NCI-H460 (cell line): ENCODE measurements at regions not wholly inside any gene's neighbourhood (a gene's known extent, or its start where the extent isn't known, plus 50 kb on each side); places are given as distances from the start of the nearest gene placed in this dataset.

Experiments
- DNase-seq: peaks from one replicate; pipeline ENCODE4 v3.0.0-alpha.2; 2016; ENCODE audit warnings: low read depth; ENCODE audit errors: extremely low read depth

DNA sequence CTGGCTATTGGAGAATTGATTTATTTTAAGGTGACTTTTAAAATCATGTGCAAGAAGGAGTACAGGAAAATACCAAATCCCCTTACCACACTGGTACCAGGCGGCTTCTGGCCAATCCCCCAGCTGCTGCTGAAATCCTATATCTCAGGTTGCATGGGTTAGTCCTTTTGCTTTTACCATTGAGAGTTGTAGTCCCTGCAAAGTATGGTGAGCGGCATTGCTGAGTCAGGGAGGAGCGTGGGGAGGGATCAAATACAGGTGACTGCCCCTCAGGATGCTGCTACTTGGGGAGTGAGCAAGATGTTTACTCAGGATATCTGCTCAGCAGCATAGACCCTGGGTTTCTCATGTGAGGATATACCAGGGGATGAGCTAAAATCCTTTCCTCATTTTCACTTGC, 131.9 kb upstream of the STAC start:
- no peak for DNase-seq

DNA sequence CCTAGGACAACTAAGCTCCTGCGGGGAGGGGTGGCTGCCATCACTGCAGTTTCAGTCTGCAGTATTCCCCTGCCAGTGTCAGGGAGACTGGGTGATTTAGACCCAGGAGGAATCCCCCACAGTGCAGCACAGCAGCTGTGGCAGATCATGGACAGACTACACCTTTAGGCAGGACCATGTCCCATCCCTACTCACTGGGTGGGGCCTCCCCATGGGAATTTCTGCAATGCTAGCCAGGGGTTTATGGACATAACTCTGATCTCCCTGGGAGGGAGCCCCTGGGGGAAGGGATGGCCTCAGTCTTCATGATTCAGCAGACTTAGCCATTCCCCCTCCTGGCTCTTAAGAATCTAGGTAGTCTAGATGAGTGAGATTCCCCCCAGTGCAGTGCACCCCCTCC, 130.1 kb upstream of the STAC start:
- DNase-seq: no peak

DNA sequence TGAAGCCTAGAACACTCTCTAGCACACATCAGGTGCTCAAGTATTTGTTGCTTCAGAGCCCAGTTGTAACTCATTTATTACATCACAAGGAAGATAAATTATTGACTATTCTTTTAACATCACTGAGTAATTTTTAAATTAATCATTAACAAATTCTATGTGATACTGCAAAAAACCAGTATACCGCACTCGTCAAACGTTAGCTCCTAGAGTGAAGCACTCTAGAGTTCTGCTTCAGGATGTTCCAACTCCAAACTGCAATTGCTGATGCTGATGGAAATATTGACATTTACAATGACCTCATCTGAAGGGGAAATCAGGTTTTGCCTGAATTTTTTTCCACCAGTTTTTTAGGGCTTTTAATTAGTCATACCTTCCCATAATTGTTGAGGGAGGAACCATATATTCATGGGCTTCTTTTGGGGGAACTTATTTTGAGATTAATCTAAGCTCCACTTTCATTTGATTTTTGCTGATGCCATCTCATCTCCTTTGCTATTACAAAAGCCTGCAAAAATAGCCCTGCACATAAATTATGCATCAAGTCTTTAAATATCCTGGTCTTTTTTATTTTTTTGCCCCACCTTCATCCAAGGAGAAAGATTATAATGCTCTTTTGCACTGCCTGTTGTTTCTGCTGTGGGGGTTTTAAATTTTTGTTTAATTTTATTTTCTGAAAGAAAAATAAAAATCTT, 123.0 kb upstream of the STAC start:
- no peak for DNase-seq

DNA sequence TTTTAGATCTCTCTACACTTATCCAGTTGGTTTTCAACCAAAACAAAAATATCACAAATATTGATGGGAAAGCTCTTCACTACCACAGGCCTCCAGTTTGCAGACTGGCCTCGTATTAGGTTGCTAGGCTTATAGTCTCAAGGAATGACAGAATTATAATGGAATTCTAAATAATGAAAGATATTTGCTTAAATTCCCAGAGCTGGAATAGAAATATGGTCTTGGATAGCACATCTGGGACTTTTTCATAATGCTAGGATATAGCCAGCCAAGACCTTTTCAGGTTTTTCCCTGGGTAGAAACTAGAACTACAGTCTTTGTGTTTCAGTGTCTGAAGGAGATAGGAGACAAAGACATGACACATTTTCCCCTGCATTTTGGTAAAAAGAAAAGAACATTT, 121.9 kb upstream of the STAC start:
- DNase-seq: no peak

DNA sequence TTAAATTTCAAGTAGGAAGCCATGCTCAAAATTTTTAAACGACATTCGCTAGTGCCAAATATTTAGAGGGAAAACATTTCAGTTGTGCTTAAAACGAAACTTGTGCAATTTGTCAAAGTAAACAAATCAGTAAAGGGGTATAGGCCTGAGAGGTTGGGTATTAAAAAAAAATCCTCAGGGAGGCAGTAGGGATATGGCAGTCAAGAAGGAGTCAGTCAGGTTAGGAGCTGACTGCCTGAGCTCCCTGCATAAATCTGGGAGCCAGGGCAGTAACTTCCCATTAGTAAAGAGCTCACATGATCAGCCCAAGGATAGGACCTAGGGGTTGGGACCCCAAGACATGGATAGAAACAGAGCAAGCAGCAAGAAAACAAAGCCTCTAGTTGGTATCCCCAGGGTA, 120.7 kb upstream of the STAC start:
- DNase-seq: no peak

DNA sequence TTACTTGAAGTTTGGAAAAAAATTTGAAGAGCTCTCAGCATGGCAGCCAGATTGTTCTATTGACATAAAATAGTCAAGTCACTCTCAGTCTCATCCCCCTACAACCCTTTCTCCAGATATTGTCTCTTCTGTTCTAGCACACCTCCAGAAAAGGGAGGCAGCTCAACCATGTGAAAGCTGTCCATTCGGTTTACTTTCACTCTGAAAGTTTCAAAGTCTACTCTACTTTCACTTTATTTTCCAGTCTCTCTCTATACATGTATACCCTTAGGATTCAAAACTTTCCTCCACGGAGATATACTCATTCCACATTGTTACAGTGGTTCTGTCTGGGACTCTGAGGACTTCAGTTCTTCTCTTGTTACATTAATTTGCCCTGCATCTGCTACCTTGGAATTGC, 111.0 kb upstream of the STAC start:
- DNase-seq: no peak

DNA sequence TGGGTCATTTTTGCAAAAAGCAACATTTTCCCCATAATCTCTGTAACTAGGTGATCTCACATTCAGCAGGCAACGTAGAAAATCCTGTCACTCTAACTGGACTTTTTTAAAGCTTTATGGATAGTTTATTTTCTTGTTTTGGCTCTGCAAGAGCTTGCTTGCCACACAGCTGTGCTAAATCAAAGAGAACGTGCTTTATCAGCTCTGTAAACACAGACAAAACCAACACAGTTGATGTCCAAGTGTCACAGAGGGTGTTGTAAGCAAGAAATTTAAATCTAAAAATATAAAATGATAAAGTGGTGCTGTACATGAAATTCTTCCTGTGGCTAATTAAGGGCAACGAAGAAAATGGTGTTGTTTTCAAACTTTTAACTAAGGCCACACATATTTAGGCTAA, 97.5 kb upstream of the STAC start:
- no peak for DNase-seq

DNA sequence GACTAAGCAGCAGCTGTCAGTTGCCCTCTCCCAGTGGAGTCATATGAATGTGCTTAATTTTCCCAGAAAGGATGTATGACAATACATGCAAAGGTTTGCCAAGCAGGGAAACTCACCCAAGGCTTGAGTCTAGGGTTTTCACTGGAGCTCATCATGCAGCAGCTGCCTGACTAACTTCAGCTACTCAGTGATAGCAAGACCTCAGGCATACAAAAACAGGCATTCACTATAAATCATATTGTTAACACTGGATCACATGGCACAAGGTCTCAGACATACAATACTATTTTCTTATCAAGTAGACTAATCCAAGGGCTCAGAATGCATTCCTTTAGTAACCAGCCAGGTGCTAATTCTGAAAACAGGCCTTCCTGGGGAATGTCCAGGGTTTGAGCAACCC, 85.0 kb upstream of the STAC start:
- no peak for DNase-seq

DNA sequence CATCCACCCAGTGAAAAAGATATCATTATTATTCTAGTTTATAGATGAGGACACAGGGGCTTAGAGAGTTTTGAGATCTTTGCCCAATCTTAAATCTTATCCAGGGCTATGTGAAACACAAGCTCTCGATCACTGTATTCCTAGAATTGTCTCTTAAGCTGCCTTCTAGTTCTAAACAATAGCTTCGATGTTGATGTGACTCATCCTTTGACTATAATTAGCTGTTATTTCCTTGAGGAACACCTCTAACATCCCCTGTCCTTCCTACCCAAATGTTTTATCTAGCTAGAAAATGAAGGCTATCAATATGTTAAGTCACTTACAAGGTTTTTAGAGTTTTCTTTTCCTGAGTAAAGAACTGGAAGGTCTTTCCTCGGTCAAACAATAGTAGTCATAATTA, 83.1 kb upstream of the STAC start:
- DNase-seq: no peak

DNA sequence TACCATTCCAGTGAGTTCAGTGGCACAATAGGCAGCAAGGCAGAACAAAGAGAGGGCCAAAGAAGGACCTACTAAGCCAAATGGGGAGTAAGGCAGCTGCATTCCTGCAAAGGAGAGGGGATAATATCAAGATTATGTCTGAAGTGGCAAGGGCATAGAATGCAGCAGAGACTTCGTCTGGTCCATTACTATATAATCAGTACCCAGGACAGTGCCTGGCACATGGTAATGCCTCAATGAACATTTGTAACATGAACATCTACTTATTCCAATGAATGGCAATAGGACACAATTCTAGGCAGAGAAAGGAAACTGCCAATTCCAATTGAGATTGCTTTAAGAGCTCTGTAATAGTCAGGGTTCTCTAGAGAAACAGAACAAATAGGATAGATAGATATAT, 82.1 kb upstream of the STAC start:
- DNase-seq: no peak

DNA sequence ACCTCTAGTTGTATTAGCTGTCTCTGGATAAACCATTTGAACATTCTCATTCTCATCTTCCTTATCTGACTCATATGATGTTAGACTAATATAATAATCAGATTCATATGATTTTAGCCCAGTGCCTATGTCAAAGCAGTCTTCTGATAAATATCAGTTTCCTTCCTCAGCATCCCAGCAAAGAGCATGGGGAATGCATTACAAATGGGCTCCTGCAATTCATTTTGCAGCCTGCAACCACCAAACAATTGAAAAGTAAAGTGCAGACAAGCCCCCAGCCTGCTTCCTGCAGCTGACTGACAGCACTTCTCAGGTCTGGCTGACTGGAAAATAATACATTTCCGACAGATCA, 78.2 kb upstream of the STAC start:
- no peak for DNase-seq

DNA sequence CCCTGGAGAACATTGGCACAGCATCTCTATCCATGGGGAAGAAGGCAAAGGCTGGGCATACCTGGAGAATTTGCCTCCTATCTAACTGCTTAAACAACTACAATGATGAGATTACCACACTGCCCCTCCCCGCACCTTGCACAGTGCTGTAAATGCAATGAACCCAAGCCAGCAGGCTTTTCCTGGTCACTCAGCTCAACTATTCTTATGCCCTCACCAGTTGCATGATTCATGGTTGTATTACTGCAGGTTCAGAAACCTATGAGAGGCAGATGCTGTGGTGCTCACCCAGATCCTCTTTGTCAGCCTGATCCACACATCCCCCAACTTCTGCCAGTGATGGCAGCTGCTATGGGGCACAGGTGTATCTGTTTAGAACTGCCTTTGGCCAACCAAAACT, 77.7 kb upstream of the STAC start:
- DNase-seq: no peak

DNA sequence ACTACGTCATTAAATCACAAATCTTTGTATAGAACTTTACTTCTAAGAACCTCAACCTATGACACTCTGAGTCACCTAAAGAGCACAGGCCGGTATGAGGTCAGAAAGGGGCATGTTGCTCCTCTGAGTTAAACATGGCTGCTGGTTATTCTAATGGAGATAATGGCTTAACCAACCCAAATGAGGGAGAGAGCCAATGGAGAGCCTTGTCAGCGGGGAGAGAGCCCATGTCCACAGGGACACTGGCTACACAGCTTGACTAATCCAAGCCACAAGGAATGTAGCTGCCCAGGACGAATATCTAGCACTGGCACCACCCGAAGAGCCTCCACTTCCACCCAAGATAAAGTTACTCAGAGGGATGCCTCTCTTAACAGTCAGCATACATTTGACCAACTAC, 77.0 kb upstream of the STAC start:
- DNase-seq: no peak

DNA sequence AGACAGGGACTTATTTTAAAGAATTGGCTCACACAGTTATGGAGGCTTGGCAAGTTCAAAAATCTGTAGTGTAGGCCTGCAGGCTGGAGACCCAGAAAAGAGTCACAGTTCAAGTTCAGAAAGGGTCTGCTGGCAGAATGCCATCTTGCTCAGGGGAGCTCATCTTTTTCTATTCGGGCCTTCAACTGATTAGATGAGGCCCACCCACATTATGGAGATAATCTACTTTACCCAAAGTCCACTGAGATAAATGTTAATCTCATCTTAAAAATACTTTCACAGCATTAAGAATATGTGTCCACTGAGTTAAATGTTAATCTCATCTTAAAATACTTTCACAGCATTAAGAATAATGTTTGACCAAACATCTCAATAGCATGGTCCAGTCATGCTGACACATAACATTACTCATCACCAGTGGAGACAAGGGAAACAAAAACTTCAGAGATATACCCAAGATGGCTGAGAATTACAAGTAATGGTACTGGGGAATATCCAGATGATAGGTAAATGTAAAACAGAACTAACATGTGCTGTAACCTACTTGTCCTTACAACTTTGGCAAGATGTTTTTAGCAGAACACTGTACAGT, 74.3 kb upstream of the STAC start:
- DNase-seq: no peak

DNA sequence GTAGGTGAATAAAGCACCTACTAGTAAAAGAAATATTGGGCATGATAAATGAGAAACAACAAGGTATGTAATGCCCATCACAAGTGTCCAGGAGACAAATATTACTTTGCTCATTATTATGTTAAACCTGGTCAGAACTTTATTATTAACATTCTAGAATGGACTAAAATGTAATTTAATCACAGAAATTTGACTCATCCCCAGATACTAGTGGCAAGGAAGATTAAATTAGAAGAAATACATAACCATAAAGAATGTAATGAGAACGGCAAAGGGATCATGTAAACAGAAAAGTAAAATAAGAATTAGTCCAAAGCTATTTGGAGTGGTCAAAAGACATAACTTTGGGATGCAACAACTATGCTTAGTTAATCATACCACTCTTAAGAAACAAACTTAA, 71.2 kb upstream of the STAC start:
- DNase-seq: no peak

DNA sequence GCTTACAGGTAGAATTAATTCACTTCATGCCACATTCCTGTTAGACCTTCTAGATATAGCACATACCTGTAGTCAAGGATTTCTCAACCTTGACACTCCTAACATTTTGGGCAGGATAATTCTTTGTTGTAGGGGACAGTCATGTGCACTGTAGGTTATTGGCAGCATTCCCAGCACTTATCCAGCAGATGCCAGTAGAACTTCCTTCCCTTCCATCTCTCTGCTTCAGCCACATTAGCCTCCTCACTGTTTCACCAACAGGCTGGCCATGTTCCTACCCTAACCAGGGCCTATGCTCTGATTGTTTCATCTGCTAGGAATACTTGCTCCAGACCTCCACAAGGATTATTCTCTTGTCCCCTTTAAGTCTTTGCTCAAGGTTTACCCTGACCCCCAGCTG, 68.0 kb upstream of the STAC start:
- DNase-seq: no peak

DNA sequence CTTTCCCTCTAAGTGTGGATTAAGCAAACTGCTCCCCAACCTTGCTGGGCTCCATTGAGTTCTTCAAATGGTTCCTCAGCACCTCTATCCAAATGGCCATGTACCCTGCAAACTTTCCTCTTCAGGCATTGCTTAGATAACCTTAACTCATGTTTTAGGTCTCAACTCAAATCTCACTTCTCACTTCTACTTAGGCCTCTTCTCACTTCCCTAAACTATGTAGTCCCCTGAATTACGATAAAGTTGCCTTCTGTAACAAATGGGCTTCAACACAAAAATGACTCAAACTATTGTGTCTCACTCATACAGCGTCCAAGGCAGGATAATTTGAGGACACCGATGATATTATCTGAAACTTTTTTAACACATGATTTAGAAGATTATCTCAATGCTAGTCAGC, 62.4 kb upstream of the STAC start:
- no peak for DNase-seq

DNA sequence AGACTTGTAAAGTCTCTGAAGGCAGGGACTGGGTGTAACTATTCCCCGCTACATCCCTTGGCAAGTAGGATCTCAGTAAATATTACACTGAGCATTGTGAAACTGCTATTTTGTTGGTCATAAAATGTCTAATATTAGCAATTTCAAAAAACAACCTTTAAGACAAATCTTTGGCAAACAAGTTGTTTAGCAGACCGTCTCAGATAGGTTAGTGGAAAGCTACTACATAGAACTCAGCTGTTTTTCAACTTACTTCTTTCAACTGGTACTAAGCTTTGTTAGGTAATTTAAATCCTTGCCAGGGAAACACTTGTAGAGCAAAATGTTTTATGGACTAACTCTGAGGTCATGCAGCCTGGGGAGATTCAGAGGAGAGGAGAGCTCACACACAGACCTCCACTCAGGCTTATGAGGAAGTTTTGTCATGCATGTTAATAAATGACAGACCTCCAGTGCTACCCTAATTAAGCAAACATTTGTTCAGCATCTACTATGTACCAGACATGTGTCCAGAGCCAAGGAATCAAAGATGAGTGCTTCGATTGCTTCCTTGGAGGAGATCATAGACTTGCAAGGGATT, 61.6 kb upstream of the STAC start:
- no peak for DNase-seq

DNA sequence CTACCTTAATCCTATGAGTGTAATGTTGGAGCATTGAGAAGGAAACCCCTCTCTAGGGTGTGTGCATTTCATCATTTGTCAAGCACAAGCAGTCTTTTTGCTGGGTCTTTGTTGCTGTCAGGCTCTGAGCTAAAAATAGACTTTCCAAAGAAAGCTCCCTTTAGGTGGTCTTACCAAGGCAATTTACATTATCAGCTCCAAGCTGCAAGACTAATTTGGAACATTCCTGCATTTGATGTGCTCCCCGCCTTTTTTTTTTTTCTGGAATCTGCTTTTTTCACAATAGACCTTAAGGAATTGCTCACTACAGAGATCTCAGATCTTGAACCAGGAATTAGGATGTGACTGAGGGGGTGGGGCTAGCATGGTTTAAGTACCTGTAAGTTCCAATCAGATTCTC, 60.6 kb upstream of the STAC start:
- no peak for DNase-seq
